ENCODE measurements at regions not wholly inside any gene's neighbourhood (a gene's known extent, or its start where the extent isn't known, plus 50 kb on each side); places are given as distances from the start of the nearest gene placed in this dataset.
A peak's percentile ranks its signal among the peaks of the same experiment; 100 is the strongest.

- H3K27me3 ChIP-seq: no peaks in the 10 kb centered on the region
- H3K27ac ChIP-seq: no peak overlapping the region
- intact Hi-C loops (cut with DNase I; ENCODE audit: low total_unique reads): no loop called here
- H3K4me1 ChIP-seq: no peaks in the 10 kb centered on the region
- TF ChIP-seq POLR2A (IDR thresholded peaks at IDR 0.05) (no peak), CTCF (IDR thresholded peaks at IDR 0.05) (no peak)
- DNase-seq: no peak
- H3K36me3 ChIP-seq (ENCODE audit: low read depth, missing control alignments): no peaks in the 10 kb centered on the region
- 83% methylated on average over 5 to 23 of the region's 23 CpGs for WGBS, 2 donors
- H3K9me3 ChIP-seq: no peaks in the 10 kb centered on the region
- peak overlapping the region; percentile 2 to 43 for H3K4me3 ChIP-seq
Measured at GRCh38 chr9:31071606-31072286, 1312.7 kb upstream of the ACO1 start.

GRCh38 chr9:31078175-31078574 lies 1306.3 kb upstream of the ACO1 start:
- no peaks in the 10 kb centered on the region for H3K9me3 ChIP-seq
- WGBS, 2 donors: 80 to 95% methylated on average over 2 of the region's 2 CpGs
- no peak overlapping the region for H3K27ac ChIP-seq
- H3K4me3 ChIP-seq: no peak overlapping the region
- TF ChIP-seq POLR2A (IDR thresholded peaks at IDR 0.05) (no peak), CTCF (IDR thresholded peaks at IDR 0.05) (no peak)
- H3K36me3 ChIP-seq (ENCODE audit: low read depth, missing control alignments): no peaks in the 10 kb centered on the region
- no peaks in the 10 kb centered on the region for H3K27me3 ChIP-seq
- no peak for DNase-seq
- no peaks in the 10 kb centered on the region for H3K4me1 ChIP-seq
- intact Hi-C loops (cut with DNase I; ENCODE audit: low total_unique reads): no loop called here

- no peak for TF ChIP-seq POLR2A (IDR thresholded peaks at IDR 0.05)
- no peak for TF ChIP-seq CTCF (IDR thresholded peaks at IDR 0.05)
- no peaks in the 10 kb centered on the region for H3K36me3 ChIP-seq (ENCODE audit: low read depth, missing control alignments)
- H3K4me3 ChIP-seq: no peak overlapping the region
- no peaks in the 10 kb centered on the region for H3K4me1 ChIP-seq
- no peak overlapping the region for H3K27ac ChIP-seq
- DNase-seq: no peak
- no peaks in the 10 kb centered on the region for H3K27me3 ChIP-seq
- no peaks in the 10 kb centered on the region for H3K9me3 ChIP-seq
- 55 to 70% methylated on average over 4 of the region's 4 CpGs for WGBS, 2 donors
- intact Hi-C loops (cut with DNase I; ENCODE audit: low total_unique reads): no loop called here
Measured at GRCh38 chr9:31084350-31084749, 1300.1 kb upstream of the ACO1 start.

- H3K36me3 ChIP-seq (ENCODE audit: low read depth, missing control alignments): no peaks in the 10 kb centered on the region
- intact Hi-C loops (cut with DNase I; ENCODE audit: low total_unique reads): no loop called here
- no peaks in the 10 kb centered on the region for H3K9me3 ChIP-seq
- no peak overlapping the region for H3K27ac ChIP-seq
- H3K27me3 ChIP-seq: no peaks in the 10 kb centered on the region
- DNase-seq: no peak
- H3K4me1 ChIP-seq: no peaks in the 10 kb centered on the region
- TF ChIP-seq POLR2A (IDR thresholded peaks at IDR 0.05) (no peak), CTCF (IDR thresholded peaks at IDR 0.05) (no peak)
- no peak overlapping the region for H3K4me3 ChIP-seq
Measured at GRCh38 chr9:31089549-31090221, 1294.8 kb upstream of the ACO1 start.

GRCh38 chr9:31100311-31100710 lies 1284.1 kb upstream of the ACO1 start:
- TF ChIP-seq POLR2A (IDR thresholded peaks at IDR 0.05) (no peak), CTCF (IDR thresholded peaks at IDR 0.05) (no peak)

More at GRCh38 chr9:31100311-31100710, 1284.1 kb upstream of the ACO1 start:
- H3K27ac ChIP-seq: no peak overlapping the region
- H3K36me3 ChIP-seq (ENCODE audit: low read depth, missing control alignments): no peaks in the 10 kb centered on the region
- H3K27me3 ChIP-seq: no peaks in the 10 kb centered on the region
- H3K4me1 ChIP-seq: no peaks in the 10 kb centered on the region
- 93 to 97% methylated on average over 1 of the region's 1 CpG for WGBS, 2 donors
- no peak for DNase-seq
- H3K9me3 ChIP-seq: no peaks in the 10 kb centered on the region
- intact Hi-C loops (cut with DNase I; ENCODE audit: low total_unique reads): no loop called here
- no peak overlapping the region for H3K4me3 ChIP-seq

All from testis (tissue), 2 donors.